ENCODE measurements at regions not wholly inside any gene's neighbourhood (a gene's known extent, or its start where the extent isn't known, plus 50 kb on each side); places are given as distances from the start of the nearest gene placed in this dataset.

DNA sequence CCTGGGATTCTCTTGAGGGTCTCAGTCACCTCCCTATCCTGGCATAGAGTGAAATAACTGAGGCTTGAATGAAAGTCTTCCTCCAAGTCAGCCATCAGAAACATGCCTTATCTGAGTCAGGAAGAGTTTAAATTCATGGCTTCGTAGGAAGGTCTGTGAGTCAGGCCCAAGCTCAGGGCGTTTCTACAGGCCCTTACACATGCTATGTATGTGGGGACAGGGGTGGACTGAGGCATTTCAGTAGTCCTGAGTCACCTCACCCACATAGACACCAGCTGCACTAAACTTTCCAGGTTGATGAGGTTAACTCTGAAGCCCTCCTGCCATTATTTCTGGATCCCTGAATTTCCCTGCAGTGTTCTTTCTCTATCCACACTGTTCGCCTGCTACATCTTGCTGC is 134.6 kb upstream of the RCN1 start:
- TF ChIP-seq, protein P1, sequence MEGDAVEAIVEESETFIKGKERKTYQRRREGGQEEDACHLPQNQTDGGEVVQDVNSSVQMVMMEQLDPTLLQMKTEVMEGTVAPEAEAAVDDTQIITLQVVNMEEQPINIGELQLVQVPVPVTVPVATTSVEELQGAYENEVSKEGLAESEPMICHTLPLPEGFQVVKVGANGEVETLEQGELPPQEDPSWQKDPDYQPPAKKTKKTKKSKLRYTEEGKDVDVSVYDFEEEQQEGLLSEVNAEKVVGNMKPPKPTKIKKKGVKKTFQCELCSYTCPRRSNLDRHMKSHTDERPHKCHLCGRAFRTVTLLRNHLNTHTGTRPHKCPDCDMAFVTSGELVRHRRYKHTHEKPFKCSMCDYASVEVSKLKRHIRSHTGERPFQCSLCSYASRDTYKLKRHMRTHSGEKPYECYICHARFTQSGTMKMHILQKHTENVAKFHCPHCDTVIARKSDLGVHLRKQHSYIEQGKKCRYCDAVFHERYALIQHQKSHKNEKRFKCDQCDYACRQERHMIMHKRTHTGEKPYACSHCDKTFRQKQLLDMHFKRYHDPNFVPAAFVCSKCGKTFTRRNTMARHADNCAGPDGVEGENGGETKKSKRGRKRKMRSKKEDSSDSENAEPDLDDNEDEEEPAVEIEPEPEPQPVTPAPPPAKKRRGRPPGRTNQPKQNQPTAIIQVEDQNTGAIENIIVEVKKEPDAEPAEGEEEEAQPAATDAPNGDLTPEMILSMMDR (IDR thresholded peaks at IDR 0.05) = no peak
- no peak for TF ChIP-seq POLR2A (IDR thresholded peaks at IDR 0.05)

Measured in adrenal gland (tissue), 5 donors.